ENCODE measurements at regions not wholly inside any gene's neighbourhood (a gene's known extent, or its start where the extent isn't known, plus 50 kb on each side); places are given as distances from the start of the nearest gene placed in this dataset.

GRCh38 chr3:69536306-69537020 is 150.6 kb upstream of the FRMD4B start:
- Histone ChIP-seq H3K27me3 (replicated peaks; ENCODE audit: control insufficient read depth, insufficient read depth, low read length) (no peaks in the 10 kb centered on the region), H3K9me3 (no peaks in the 10 kb centered on the region), H3K4me3 (ENCODE audit: low read depth, low read length) (no peak overlapping the region), H3K4me1 (peaks cover 9% of the 10 kb centered on the region), H3K36me3 (ENCODE audit: control insufficient read depth, insufficient read depth, low read length) (no peaks in the 10 kb centered on the region)
- no TSS peak for BruUV-seq (replicated peaks)
- DNase-seq = no peak
- H3K4me3 Mint-ChIP-seq (ENCODE audit: unreplicated experiment) = no peak overlapping the region
- no peak overlapping the region for H3K27ac Mint-ChIP-seq (ENCODE audit: unreplicated experiment)
- intact Hi-C loops (cut with micrococcal nuclease; ENCODE audit: unreplicated experiment) = no loop called here
- TF ChIP-seq CTCF (IDR thresholded peaks at IDR 0.05; ENCODE audit: insufficient read depth in 1 of 2, low read depth in 1 of 2, low read length in 1 of 2, severe bottlenecking in 1 of 2, unreplicated experiment in 1 of 2) = no peak
- peaks cover 8% of the 10 kb centered on the region for H3K4me1 Mint-ChIP-seq (ENCODE audit: low read depth, unreplicated experiment)
- no peaks in the 10 kb centered on the region for H3K36me3 Mint-ChIP-seq (ENCODE audit: insufficient read depth, unreplicated experiment)
- H3K9me3 Mint-ChIP-seq (ENCODE audit: unreplicated experiment) = no peaks in the 10 kb centered on the region
- POLR2A ChIA-PET = no interaction called here
- peaks cover 14% of the 10 kb centered on the region for H3K27me3 Mint-ChIP-seq (ENCODE audit: insufficient read depth, unreplicated experiment)
- CTCF ChIA-PET = no interaction called here

- POLR2A ChIA-PET = no interaction called here
- no peaks in the 10 kb centered on the region for H3K36me3 ChIP-seq (ENCODE audit: control insufficient read depth, insufficient read depth, low read length)
- H3K27me3 ChIP-seq (replicated peaks; ENCODE audit: control insufficient read depth, insufficient read depth, low read length) = no peaks in the 10 kb centered on the region
- no peak for DNase-seq
- H3K4me3 Mint-ChIP-seq (ENCODE audit: unreplicated experiment) = no peak overlapping the region
- no peaks in the 10 kb centered on the region for H3K9me3 ChIP-seq
- H3K4me1 Mint-ChIP-seq (ENCODE audit: low read depth, unreplicated experiment) = no peaks in the 10 kb centered on the region
- intact Hi-C loops (cut with micrococcal nuclease; ENCODE audit: unreplicated experiment) = no loop called here
- no peak overlapping the region for H3K27ac Mint-ChIP-seq (ENCODE audit: unreplicated experiment)
- TF ChIP-seq CTCF (IDR thresholded peaks at IDR 0.05; ENCODE audit: insufficient read depth in 1 of 2, low read depth in 1 of 2, low read length in 1 of 2, severe bottlenecking in 1 of 2, unreplicated experiment in 1 of 2) = no peak
- H3K27me3 Mint-ChIP-seq (ENCODE audit: insufficient read depth, unreplicated experiment) = peaks cover 16% of the 10 kb centered on the region
- BruUV-seq (replicated peaks) = no TSS peak
- H3K9me3 Mint-ChIP-seq (ENCODE audit: unreplicated experiment) = no peaks in the 10 kb centered on the region
- CTCF ChIA-PET = no interaction called here
- peaks cover under 1% of the 10 kb centered on the region; the same call in 1 of the 2 replicates for H3K4me1 ChIP-seq
- H3K36me3 Mint-ChIP-seq (ENCODE audit: insufficient read depth, unreplicated experiment) = no peaks in the 10 kb centered on the region
- H3K4me3 ChIP-seq (ENCODE audit: low read depth, low read length) = no peak overlapping the region
Measured at GRCh38 chr3:69535613-69536012, 149.7 kb upstream of the FRMD4B start.

- Histone ChIP-seq H3K4me3 (ENCODE audit: low read depth, low read length) (no peak overlapping the region), H3K4me1 (no peaks in the 10 kb centered on the region), H3K9me3 (no peaks in the 10 kb centered on the region), H3K27me3 (replicated peaks; ENCODE audit: control insufficient read depth, insufficient read depth, low read length) (no peaks in the 10 kb centered on the region; the same call in 1 of the 2 replicates), H3K36me3 (ENCODE audit: control insufficient read depth, insufficient read depth, low read length) (no peaks in the 10 kb centered on the region)
- H3K36me3 Mint-ChIP-seq (ENCODE audit: insufficient read depth, unreplicated experiment) = no peaks in the 10 kb centered on the region
- intact Hi-C loops (cut with micrococcal nuclease; ENCODE audit: unreplicated experiment) = no loop called here
- H3K4me1 Mint-ChIP-seq (ENCODE audit: low read depth, unreplicated experiment) = no peaks in the 10 kb centered on the region
- BruUV-seq (replicated peaks) = no TSS peak
- POLR2A ChIA-PET = no interaction called here
- no peak overlapping the region for H3K27ac Mint-ChIP-seq (ENCODE audit: unreplicated experiment)
- H3K4me3 Mint-ChIP-seq (ENCODE audit: unreplicated experiment) = no peak overlapping the region
- no peak for TF ChIP-seq CTCF (IDR thresholded peaks at IDR 0.05; ENCODE audit: insufficient read depth in 1 of 2, low read depth in 1 of 2, low read length in 1 of 2, severe bottlenecking in 1 of 2, unreplicated experiment in 1 of 2)
- peaks cover 24% of the 10 kb centered on the region for H3K27me3 Mint-ChIP-seq (ENCODE audit: insufficient read depth, unreplicated experiment)
- CTCF ChIA-PET = no interaction called here
- no peaks in the 10 kb centered on the region for H3K9me3 Mint-ChIP-seq (ENCODE audit: unreplicated experiment)
- DNase-seq = no peak
Measured at GRCh38 chr3:69532547-69533224, 146.8 kb upstream of the FRMD4B start.
